Psoas muscle (tissue), 7 donors: ENCODE measurements at regions not wholly inside any gene's neighbourhood (a gene's known extent, or its start where the extent isn't known, plus 50 kb on each side); places are given as distances from the start of the nearest gene placed in this dataset.

Experiments
- ATAC-seq, 4 donors: fragments of 200-7000 bp; cut with Tn5 transposase; one replicate each; pipeline ENCODE4 v1.9.1; 2020; ENCODE audit warnings: moderate library complexity in 3 of 4, mild to moderate bottlenecking in 2 of 4
- DNase-seq, 2 donors: peaks; one replicate each; pipeline ENCODE4 v3.0.0-alpha.2; 2020
- H3K27ac ChIP-seq: fragments of 200-600 bp; one replicate; pipeline ENCODE4 v1.8.0; 2022
- H3K27me3 ChIP-seq, 3 donors: fragments of 200-600 bp in 1 of 3; one replicate each; pipeline versions ENCODE4 v1.6.1 to v1.8.0; 2013 to 2022; ENCODE audit warnings: low read length in 2 of 3, mild to moderate bottlenecking in 2 of 3, moderate library complexity in 1 of 3; ENCODE audit not compliant: insufficient read depth in 3 of 3
- H3K36me3 ChIP-seq, 2 donors: fragments of 200-600 bp in 1 of 2; one replicate each; pipeline versions ENCODE4 v1.6.1 to v1.8.0; 2013 to 2022; ENCODE audit warnings: low read depth in 1 of 2, mild to moderate bottlenecking in 1 of 2, moderate library complexity in 1 of 2; ENCODE audit not compliant: insufficient read depth in 1 of 2
- H3K4me1 ChIP-seq: fragments of 200-600 bp; one replicate; pipeline ENCODE4 v1.8.0; 2022
- H3K4me3 ChIP-seq: fragments of 200-600 bp; one replicate; pipeline ENCODE4 v1.8.0; 2022; ENCODE audit warnings: mild to moderate bottlenecking
- H3K9me3 ChIP-seq: fragments of 200-600 bp; one replicate; pipeline ENCODE4 v1.8.0; 2022
- CTCF ChIP-seq: fragments of 200-600 bp; IDR thresholded peaks from one replicate; pipeline ENCODE4 v1.8.0; 2022; ENCODE audit warnings: antibody characterized with exemption
- WGBS, 3 donors: extraction: QIAGEN DNeasy Blood & Tissue Kit; methylation state at CpG; one replicate each; pipeline versions ENCODE4 v1.1.6 to v1.1.7; 2013; 5-methylcytosine and 5-hydroxymethylcytosine counted together
- intact Hi-C, 2 donors: fragments of 100-400 bp; cut with DNase I; formaldehyde crosslinking; loops; one replicate each; pipeline versions ENCODE4 v1.11.0 to v1.14.2; 2022
- donor health status: healthy with polysubstance abuse.
- donor health status: DM: no; HTN: no; CAD: no; lungs with moderate emphysema.
- donor health status: Bipolar disorder and iron deficiency.
- donor health status: healthy.
- donor health status: DM: yes; HTN: yes; CAD: no.
- donor health status: DM: no; HTN: no; CAD: no.
- donor health status: DM: yes; HTN: yes; CAD: no.

- intact Hi-C loops: no loop called here
- WGBS, 3 donors: 65 to 80% (median 77%) methylated on average over 3 of the region's 3 CpGs
- Histone ChIP-seq H3K27me3 (no peaks in the 10 kb centered on the region), H3K36me3 (no peaks in the 10 kb centered on the region), H3K27ac (no peak overlapping the region), H3K4me3 (no peak overlapping the region), H3K9me3 (no peaks in the 10 kb centered on the region), H3K4me1 (no peaks in the 10 kb centered on the region)
- DNase-seq: peak in 1 of 2 donors; percentile 36
- no peak for ATAC-seq
- TF ChIP-seq CTCF: no peak
These were observed 402.9 kb upstream of the TYRP1 start for GRCh38 chr9:12290166-12290869.

- ATAC-seq (no peak), DNase-seq (no peak)
- Histone ChIP-seq H3K9me3 (no peaks in the 10 kb centered on the region), H3K4me3 (no peak overlapping the region), H3K27me3 (no peaks in the 10 kb centered on the region), H3K4me1 (no peaks in the 10 kb centered on the region), H3K27ac (no peak overlapping the region), H3K36me3 (no peaks in the 10 kb centered on the region)
- no peak for TF ChIP-seq CTCF
- intact Hi-C loops: no loop called here
- 86 to 95% (median 91%) methylated on average over 1 of the region's 1 CpG for WGBS, 3 donors
These were observed 388.0 kb upstream of the TYRP1 start for GRCh38 chr9:12305211-12305610.

- ATAC-seq (no peak), DNase-seq (no peak)
- Histone ChIP-seq H3K27ac (no peak overlapping the region), H3K4me3 (no peak overlapping the region), H3K27me3 (no peaks in the 10 kb centered on the region), H3K36me3 (no peaks in the 10 kb centered on the region), H3K4me1 (no peaks in the 10 kb centered on the region), H3K9me3 (no peaks in the 10 kb centered on the region)
- intact Hi-C loops: no loop called here
- TF ChIP-seq CTCF: no peak
- 68 to 81% (median 80%) methylated on average over 4 of the region's 4 CpGs for WGBS, 3 donors
These were observed 378.6 kb upstream of the TYRP1 start for GRCh38 chr9:12314589-12314988.

- H3K4me1 ChIP-seq: no peaks in the 10 kb centered on the region
- no peak overlapping the region for H3K27ac ChIP-seq
- no peaks in the 10 kb centered on the region for H3K36me3 ChIP-seq
- intact Hi-C loops: no loop called here
- no peak overlapping the region for H3K4me3 ChIP-seq
- 58 to 82% (median 79%) methylated on average over 4 of the region's 4 CpGs for WGBS, 3 donors
- DNase-seq (no peak), ATAC-seq (no peak)
- no peaks in the 10 kb centered on the region for H3K27me3 ChIP-seq
- TF ChIP-seq CTCF: no peak
- H3K9me3 ChIP-seq: no peaks in the 10 kb centered on the region
These were observed 374.2 kb upstream of the TYRP1 start for GRCh38 chr9:12318732-12319685.
